Transverse colon (tissue), 4 donors: ENCODE measurements at regions not wholly inside any gene's neighbourhood (a gene's known extent, or its start where the extent isn't known, plus 50 kb on each side); places are given as distances from the start of the nearest gene placed in this dataset.
A peak's percentile ranks its signal among the peaks of the same experiment; 100 is the strongest.
"Not testable (repeated sequence)": the region's sequence is repeated elsewhere in the genome, so short reads cannot be mapped to it uniquely, and the experiment has no call there.

Source experiments
- DNase-seq: peaks from one replicate; pipeline ENCODE4 v3.0.0-alpha.2; 2019
- H3K27ac ChIP-seq, 4 donors: fragments of 200-600 bp; sonication (generic); 2 replicates each; pipeline ENCODE4 v1.5.1; 2016 to 2018; ENCODE audit warnings: inconsistent platforms in 4 of 4
- H3K27me3 ChIP-seq: fragments of 200-600 bp; sonication (generic); 2 replicates; pipeline ENCODE4 v1.5.1; 2017; ENCODE audit warnings: inconsistent platforms
- H3K36me3 ChIP-seq, 4 donors: fragments of 200-600 bp; sonication (generic); 2 replicates each; pipeline ENCODE4 v1.5.1; 2017 to 2019; ENCODE audit warnings: inconsistent platforms in 4 of 4
- H3K4me1 ChIP-seq, 4 donors: fragments of 200-600 bp; sonication (generic); 2 replicates each; pipeline ENCODE4 v1.5.1; 2017 to 2020; ENCODE audit warnings: inconsistent platforms in 4 of 4
- H3K4me3 ChIP-seq, 4 donors: fragments of 200-600 bp; sonication (generic); 1 replicate in 1 of 4; 2 replicates in 3 of 4; pipeline versions ENCODE4 v1.5.1 to v1.6.1; 2017 to 2019; ENCODE audit warnings: inconsistent platforms in 4 of 4
- H3K9me3 ChIP-seq, 2 donors: fragments of 200-600 bp; sonication (generic); 2 replicates each; pipeline ENCODE4 v1.5.1; 2017 to 2019; ENCODE audit warnings: inconsistent platforms in 2 of 2
- WGBS, 2 donors: methylation state at CpG; one replicate each; pipeline ENCODE4 v1.1.5; 2018; ENCODE audit warnings: low coverage in 1 of 2; 5-methylcytosine and 5-hydroxymethylcytosine counted together
- in situ Hi-C, 4 donors: fragments of 200-750 bp; cut with MboI; loops; one replicate each; pipeline versions ENCODE4 v1.15.0 to v1.15.1; 2017; ENCODE audit warnings: low sequenced_read_pairs in 3 of 4, low pct_ligation_motif_present in 1 of 4, low pct_unique_long_range_greater_than_20kb in 1 of 4
- intact Hi-C: fragments of 100-400 bp; cut with DNase I; formaldehyde crosslinking; loops from one replicate; pipeline ENCODE4 v1.15.1; 2023; ENCODE audit warnings: low total_unique reads

GRCh38 chr5:70585996-70586395 lies 170.8 kb downstream of the GTF2H2C_2 start:
- H3K4me3 ChIP-seq, in situ Hi-C loops, H3K27ac ChIP-seq, H3K36me3 ChIP-seq, intact Hi-C loops, H3K4me1 ChIP-seq, H3K9me3 ChIP-seq, H3K27me3 ChIP-seq: not testable (repeated sequence)
- WGBS, 2 donors: no CpG with 5 or more reads among the region's 42 CpGs
- DNase-seq: peak; percentile 0
